ENCODE measurements at regions not wholly inside any gene's neighbourhood (a gene's known extent, or its start where the extent isn't known, plus 50 kb on each side); places are given as distances from the start of the nearest gene placed in this dataset.

DNA sequence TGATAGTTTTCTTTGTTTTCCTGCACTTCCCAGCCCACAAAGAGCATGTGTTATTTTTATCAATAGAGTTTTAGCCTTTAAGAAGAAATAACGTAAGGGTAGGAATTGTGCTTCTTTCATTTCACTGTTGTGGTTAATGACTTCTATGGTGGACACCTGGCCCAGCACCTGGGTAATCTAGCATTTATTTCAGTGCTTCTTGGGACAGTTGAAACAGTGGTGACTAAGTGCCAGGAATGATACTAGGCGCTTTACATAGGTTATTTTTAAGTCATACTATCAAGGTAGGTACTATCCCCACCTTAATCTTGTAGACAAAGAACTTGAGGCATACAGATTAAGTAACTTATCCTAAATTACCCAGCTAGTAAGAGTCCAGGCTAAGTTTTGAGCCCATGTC, 243.8 kb downstream of the SOX2 start:
- TF ChIP-seq CTCF (IDR thresholded peaks at IDR 0.05; ENCODE audit: insufficient read depth, low read depth, low read length) (no peak), EZH2 (IDR thresholded peaks at IDR 0.05; ENCODE audit: insufficient read depth, low read length) (no peak)

All from astrocyte (in vitro differentiated cells and primary cell).